CD4-positive, alpha-beta T cell treated with Interleukin-12 subunit alpha and Interleukin-12 subunit beta, for 1 hour (primary cell): ENCODE measurements at regions not wholly inside any gene's neighbourhood (a gene's known extent, or its start where the extent isn't known, plus 50 kb on each side); places are given as distances from the start of the nearest gene placed in this dataset.
"Not testable (repeated sequence)": the region's sequence is repeated elsewhere in the genome, so short reads cannot be mapped to it uniquely, and the experiment has no call there.

Experiments
- DNase-seq: peaks from one replicate; pipeline ENCODE4 v3.0.0-alpha.2; 2020

- no peak for DNase-seq
These were observed 938.3 kb downstream of the RAB28 start for GRCh38 chr4:12545812-12546211.

- no peak for DNase-seq
These were observed 946.0 kb downstream of the RAB28 start for GRCh38 chr4:12538162-12538561.

DNA sequence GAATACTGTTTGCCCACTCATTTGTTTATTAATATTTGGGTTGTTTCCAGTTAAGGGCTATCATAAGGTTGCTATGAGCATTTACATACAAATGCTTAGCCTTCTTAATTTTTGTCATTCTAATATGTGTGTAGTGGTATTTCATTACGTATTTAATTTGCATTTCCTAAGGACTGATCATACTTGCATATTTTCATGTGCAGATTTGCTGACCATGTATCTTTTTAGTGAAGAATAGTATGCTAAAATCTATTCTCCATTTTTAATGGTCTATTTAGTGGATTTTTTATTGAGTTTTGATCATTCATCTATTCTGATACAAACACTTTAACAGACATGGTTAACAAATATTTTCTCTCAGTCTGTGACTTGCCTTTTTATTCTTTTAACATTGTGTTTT, 949.5 kb downstream of the RAB28 start:
- no peak for DNase-seq

GRCh38 chr4:12519426-12519825, 964.7 kb downstream of the RAB28 start:
- no peak for DNase-seq

- DNase-seq: no peak
These were observed 976.2 kb downstream of the RAB28 start for GRCh38 chr4:12507868-12508481.

DNA sequence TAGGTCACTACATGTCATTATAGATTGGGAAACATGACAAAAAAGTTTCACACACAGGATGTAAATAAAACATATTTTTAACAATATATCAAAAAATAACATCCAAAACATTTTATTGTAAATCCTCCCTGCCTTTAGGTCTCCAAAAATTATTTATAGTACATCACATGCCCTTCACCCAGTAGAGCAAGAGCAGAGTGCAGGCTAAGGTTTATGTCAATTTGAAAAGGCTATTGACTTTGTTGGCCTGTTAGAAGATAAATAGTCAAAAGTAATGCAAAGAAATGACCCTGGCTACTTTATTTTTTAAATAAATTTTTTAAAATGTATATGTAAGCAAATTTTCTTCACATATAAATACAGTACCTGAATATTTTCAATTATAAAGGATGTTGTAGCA, 983.7 kb downstream of the RAB28 start:
- DNase-seq: no peak

- no peak for DNase-seq
These were observed 984.4 kb downstream of the RAB28 start for GRCh38 chr4:12499693-12500092.

DNA sequence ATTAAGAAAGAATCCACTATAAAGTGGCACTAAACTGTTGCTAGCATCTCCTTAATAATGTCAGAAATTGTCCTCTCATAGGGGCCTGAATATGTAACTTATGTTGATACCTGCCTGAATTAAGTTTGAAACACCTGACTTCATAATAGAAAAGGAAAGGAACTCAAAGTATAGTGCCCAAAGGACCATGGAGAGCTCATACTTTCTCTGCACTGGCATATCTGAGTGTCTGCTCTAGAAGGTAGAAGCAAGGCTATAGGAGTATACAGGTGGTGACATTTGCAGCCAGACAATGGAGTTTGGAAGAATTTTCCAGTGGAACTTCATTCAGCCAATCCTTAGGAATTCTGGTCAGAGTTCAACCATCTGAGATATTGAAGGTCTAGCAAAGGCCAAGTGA, 988.9 kb downstream of the RAB28 start:
- no peak for DNase-seq

GRCh38 chr4:12492730-12493393, 991.3 kb downstream of the RAB28 start:
- DNase-seq: no peak

- DNase-seq: no peak
These were observed 995.5 kb downstream of the RAB28 start for GRCh38 chr4:12488672-12489071.

GRCh38 chr4:12487000-12487399, 997.1 kb downstream of the RAB28 start:
- DNase-seq: no peak

DNA sequence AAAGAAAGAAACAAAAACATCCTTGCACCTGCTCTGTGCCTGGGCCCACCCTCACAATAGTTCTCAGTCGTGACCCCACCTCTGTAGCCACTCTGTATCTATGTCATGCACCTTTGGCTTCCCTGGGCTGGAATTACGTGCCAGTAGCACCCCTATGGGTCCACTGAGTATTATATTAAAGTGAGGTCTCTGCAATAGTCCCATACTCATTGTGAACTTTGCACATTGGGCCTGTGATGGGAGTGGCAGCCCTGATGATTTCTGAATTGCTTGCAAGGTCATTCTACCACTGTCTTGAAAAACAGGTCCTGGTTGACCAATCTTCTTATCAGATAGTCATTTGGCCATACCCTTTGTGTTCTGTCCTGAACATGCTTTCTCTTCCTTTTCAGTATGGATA, 1012.1 kb downstream of the RAB28 start:
- no peak for DNase-seq

DNA sequence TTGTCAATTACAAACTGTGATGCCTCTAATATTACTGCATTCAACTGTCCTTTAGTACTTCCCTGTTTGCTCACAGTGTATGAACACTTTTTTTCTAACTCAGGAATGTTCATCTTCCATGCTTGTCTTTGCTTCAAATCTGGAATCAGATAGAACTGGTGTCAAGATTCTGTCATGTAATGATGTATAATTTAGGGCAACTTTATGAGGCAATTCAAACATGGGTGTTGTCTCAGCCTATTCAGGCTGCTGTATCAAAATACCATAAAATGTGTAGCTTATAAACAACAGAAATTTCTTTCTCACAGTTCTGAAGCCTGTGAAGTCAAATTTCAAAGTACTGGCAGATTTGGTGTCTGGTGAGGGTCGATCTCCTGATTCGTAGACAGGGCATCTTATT, 1012.9 kb downstream of the RAB28 start:
- no peak for DNase-seq

- not testable (repeated sequence) for DNase-seq
These were observed 1022.6 kb downstream of the RAB28 start for GRCh38 chr4:12461576-12461975.

- DNase-seq: no peak
These were observed 1025.0 kb downstream of the RAB28 start for GRCh38 chr4:12459126-12459525.

DNA sequence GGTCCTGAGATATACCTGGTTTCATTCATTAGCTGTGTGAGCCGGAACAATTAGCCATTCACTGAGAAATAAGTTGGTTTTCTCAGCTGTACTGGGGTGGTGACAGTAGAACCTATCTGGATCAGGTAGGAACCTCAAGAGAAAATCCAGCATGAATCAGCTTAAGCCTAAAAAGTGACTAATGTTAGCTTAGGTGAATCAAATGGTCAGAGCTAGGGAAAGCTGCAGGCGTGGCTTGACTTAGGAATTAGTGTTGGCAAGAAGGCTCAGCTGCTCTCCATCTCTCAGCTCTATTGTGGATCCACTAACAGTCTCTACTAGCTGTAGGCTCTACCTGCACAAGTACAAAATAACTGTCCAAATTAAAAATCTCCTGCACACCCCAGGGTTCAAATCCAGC, 1025.5 kb downstream of the RAB28 start:
- no peak for DNase-seq

GRCh38 chr4:12452291-12452690, 1023.6 kb upstream of the HS3ST1 start:
- DNase-seq: no peak

GRCh38 chr4:12447451-12447850, 1018.8 kb upstream of the HS3ST1 start:
- DNase-seq: no peak

DNA sequence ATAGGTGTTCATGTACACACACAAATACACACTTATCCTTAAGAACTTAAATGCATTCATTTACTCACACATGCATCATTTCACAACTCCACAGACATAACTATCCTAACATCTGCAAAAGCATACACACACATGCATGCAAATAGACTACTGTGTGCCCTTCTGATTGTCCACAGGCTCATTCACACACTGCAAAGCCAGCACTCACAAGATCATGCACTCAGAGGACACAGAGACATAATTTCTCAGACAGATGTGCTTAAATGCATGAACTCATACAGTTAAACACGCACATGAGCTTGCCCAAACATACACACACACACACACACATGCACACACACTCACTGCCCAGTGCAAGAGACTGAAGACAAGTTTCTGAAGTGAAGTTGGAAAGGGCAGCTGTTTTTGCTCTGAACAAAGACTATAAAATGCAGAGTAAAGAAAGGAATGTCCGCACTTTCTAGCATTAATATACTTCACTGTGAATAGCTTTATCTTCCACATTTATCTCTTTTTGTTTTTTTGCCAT, 1018.0 kb upstream of the HS3ST1 start:
- no peak for DNase-seq

- DNase-seq: no peak
These were observed 1017.6 kb upstream of the HS3ST1 start for GRCh38 chr4:12446256-12446655.

DNA sequence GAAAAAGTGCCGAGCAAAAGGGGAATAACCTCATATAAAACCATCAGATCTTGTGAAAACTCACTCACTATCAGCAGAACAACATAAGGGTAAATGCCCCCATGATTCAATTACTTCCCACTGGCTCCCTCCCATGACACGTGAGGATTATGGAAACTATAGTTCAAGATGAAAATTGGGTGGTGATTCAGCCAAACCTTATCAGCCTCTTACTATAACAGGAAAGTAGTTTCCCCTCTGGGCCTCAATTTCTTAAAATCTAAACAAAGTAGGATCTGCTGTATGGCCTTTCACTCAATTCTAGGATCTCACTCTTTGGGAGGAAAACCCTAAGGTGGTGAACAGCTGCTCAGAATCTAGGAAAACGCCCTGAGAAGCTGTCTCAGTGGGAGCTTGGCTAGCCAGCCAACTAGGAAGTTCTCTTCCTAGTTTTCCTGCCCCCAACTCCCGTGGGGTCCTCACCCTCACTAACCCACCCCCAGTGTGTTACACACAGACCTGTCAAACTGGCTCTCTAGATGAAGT, 1017.1 kb upstream of the HS3ST1 start:
- no peak for DNase-seq

GRCh38 chr4:12439633-12440305, 1011.1 kb upstream of the HS3ST1 start:
- no peak for DNase-seq

DNA sequence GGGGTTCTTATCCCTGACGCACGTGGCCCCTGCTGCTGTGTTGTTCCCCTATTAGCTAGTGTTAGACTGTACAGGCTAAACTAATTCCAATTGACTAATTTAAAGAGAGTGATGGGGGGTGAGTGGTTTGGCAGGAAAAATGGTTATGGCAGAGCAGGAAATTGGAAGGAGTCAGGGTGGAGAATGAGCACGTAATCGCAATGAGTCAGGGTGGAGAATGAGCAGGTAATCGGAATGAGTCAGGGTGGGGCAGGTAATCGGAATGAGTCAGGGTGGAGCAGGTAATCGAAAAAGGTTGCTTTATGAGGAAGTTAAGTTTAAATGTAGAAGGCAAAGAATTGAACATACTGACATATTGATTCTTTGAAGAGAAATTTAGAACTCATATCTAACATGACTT, 1002.6 kb upstream of the HS3ST1 start:
- not testable (repeated sequence) for DNase-seq

GRCh38 chr4:12421364-12421763, 992.7 kb upstream of the HS3ST1 start:
- no peak for DNase-seq
